ENCODE measurements at regions not wholly inside any gene's neighbourhood (a gene's known extent, or its start where the extent isn't known, plus 50 kb on each side); places are given as distances from the start of the nearest gene placed in this dataset.

DNA sequence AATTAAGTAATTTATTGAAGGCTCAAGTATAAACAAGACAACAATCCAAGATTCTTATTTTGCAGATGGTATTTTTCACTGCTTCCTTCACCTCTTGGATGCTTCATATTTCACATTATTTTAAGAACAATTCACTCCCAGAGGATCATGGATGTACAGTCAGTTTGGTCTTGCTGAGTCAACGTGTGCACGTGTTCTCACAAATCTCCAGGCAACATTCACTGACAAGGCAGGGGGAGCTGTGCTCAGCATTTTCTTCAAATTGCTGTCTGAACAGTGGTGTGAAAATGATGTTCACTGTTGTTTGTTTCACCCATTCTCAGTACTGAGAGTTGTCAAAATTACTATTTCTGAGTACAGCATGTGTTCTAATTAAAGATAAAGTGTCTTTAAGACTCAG, 118.3 kb upstream of the SLC38A4 start:
- Histone ChIP-seq H3K9ac (ENCODE audit: insufficient read depth, low read depth, low read length) (no peak overlapping the region), H2AFZ (ENCODE audit: low read length) (no peak overlapping the region), H3K27me3 (ENCODE audit: control insufficient read depth in 1 of 2, insufficient read depth in 2 of 2, low read length in 2 of 2) (no peaks in the 10 kb centered on the region), H3K4me3 (replicated peaks in 1 of 3; ENCODE audit: insufficient read depth in 1 of 3, low read depth in 2 of 3, low read length in 3 of 3) (no peak overlapping the region), H3K4me1 (ENCODE audit: insufficient read depth, low read length) (no peaks in the 10 kb centered on the region), H4K20me1 (ENCODE audit: insufficient read depth, low read length) (no peaks in the 10 kb centered on the region; the same call in 1 of the 2 replicates), H3K9me3 (ENCODE audit: low read length) (no peaks in the 10 kb centered on the region), H3K79me2 (ENCODE audit: insufficient read depth, low read length) (no peaks in the 10 kb centered on the region), H3K27ac (ENCODE audit: extremely low read length, insufficient read depth, low read length) (no peak overlapping the region), H3K36me3 (replicated peaks in 1 of 2; ENCODE audit: control insufficient read depth in 1 of 2, insufficient read depth in 2 of 2, low read length in 2 of 2) (no peaks in the 10 kb centered on the region), H3K4me2 (ENCODE audit: low read depth, low read length) (no peak overlapping the region)
- ChIA-PET CTCF (ENCODE audit: low intra/inter-chr PET ratio, low total read pairs) (no interaction called here), POLR2A (no interaction called here)
- BruUV-seq (replicated peaks), result no TSS peak
- ATAC-seq (no peak), FAIRE-seq (peak; percentile 53), DNase-seq (ENCODE audit: low spot score) (no peak)
- WGBS (ENCODE audit: low lambda C conversion rate), result 8% methylated on average over 2 of the region's 2 CpGs
- in situ Hi-C loops (cut with HindIII; ENCODE audit: extremely low pct_ligation_motif_present, low pct_unique_long_range_greater_than_20kb) (no loop called here), intact Hi-C loops (cut with micrococcal nuclease; ENCODE audit: unreplicated experiment) (no loop called here)
- TF ChIP-seq ZNF556 (CRISPR knock-in tag; IDR thresholded peaks at IDR 0.05; ENCODE audit: borderline replicate concordance) (no peak), MAFK (conservative IDR thresholded peaks at IDR 0.05 in 1 of 2, IDR thresholded peaks at IDR 0.05 in 1 of 2; ENCODE audit: low read length in 2 of 2) (peak; percentile 53 to 70), ZNF256 (CRISPR knock-in tag; conservative IDR thresholded peaks at IDR 0.05) (no peak), FOSL2 (CRISPR knock-in tag; IDR thresholded peaks at IDR 0.05) (peak; percentile 37; the same call in 1 of the 2 replicates), MAX (IDR thresholded peaks at IDR 0.05) (peak; percentile 48), KMT2B (CRISPR knock-in tag; IDR thresholded peaks at IDR 0.05) (no peak), MAFF (IDR thresholded peaks at IDR 0.05; ENCODE audit: low read depth, low read length) (peak; percentile 71), EED (CRISPR knock-in tag; IDR thresholded peaks at IDR 0.05) (no peak), BHLHE40 (IDR thresholded peaks at IDR 0.05; ENCODE audit: low read length) (peak; percentile 39; the same call in 1 of the 2 replicates), SAP130 (CRISPR knock-in tag; IDR thresholded peaks at IDR 0.05; ENCODE audit: low read depth) (0 out of 2 replicates have a peak, but pooled peaks have one; percentile 30), TGIF2 (CRISPR knock-in tag; IDR thresholded peaks at IDR 0.05) (0 out of 2 replicates have a peak, but pooled peaks have one; percentile 42), CTCF (CRISPR knock-in tag; IDR thresholded peaks at IDR 0.05) (peak; percentile 34; the same call in 1 of the 2 replicates), MXD4 (CRISPR knock-in tag; IDR thresholded peaks at IDR 0.05) (no peak), ZNF644 (CRISPR knock-in tag; IDR thresholded peaks at IDR 0.05; ENCODE audit: low read depth) (no peak)

Data from HepG2 (cell line).